C4-2B (cell line): ENCODE measurements at regions not wholly inside any gene's neighbourhood (a gene's known extent, or its start where the extent isn't known, plus 50 kb on each side); places are given as distances from the start of the nearest gene placed in this dataset.

Source experiments
- CTCF ChIP-seq: fragments of 450-650 bp; conservative IDR thresholded peaks from 2 replicates; pipeline ENCODE4 v1.5.1; 2017; ENCODE audit warnings: mild to moderate bottlenecking
- ZFX ChIP-seq: fragments of 450-650 bp; IDR thresholded peaks from 2 replicates; pipeline ENCODE4 v1.6.1; 2017

GRCh38 chr2:103288696-103289095 lies 526.9 kb downstream of the TMEM182 start:
- no peak for TF ChIP-seq CTCF
- no peak for TF ChIP-seq ZFX
